ENCODE measurements at regions not wholly inside any gene's neighbourhood (a gene's known extent, or its start where the extent isn't known, plus 50 kb on each side); places are given as distances from the start of the nearest gene placed in this dataset.
"Not testable (repeated sequence)": the region's sequence is repeated elsewhere in the genome, so short reads cannot be mapped to it uniquely, and the experiment has no call there.

GRCh38 chr2:192536922-192537624 lies 342.3 kb upstream of the TMEFF2 start:
- no peak for DNase-seq

- DNase-seq, result no peak
Measured at GRCh38 chr2:192535956-192536921, 341.5 kb upstream of the TMEFF2 start.

GRCh38 chr2:192534072-192534471 lies 339.3 kb upstream of the TMEFF2 start:
- no peak for DNase-seq

- peak; percentile 11 for DNase-seq
Measured at GRCh38 chr2:192524642-192525251, 330.0 kb upstream of the TMEFF2 start.

DNA sequence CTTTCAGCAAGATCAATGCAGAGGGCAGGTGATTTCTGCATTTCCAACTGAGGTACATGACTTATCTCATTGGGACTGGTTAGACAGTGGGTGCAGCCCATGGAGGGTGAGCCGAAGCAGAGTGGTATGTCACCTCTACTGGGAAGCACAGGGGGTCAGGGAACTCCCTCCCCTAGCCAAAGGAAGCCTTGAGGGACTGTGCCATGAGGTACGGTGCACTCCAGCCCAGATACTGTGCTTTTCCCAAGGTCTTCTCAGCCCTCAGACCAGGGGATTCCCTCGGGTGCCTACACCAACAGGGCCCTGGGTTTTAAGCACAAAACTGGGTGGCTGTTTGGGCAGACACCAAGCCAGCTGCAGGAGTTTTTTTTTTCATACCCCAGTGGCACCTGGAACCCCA lies 329.5 kb upstream of the TMEFF2 start:
- DNase-seq, result not testable (repeated sequence)

DNA sequence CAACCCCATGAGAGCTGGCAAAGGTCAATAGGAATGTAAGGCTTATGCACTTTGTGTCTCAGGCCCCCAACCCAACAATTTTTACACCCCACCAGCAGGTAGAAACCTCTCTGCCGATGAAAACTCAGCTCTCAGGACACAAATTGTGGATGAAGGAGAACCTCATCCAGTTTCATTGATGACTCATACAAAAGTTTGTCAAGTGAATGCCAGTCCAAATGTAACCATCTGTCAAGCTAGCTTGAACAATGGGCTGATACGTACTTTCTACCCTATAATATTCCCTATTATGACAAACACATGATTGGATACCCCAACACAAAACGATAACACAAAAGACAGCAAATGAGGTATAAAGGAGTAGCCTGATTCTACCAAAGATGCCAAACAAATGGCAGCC lies 321.2 kb upstream of the TMEFF2 start:
- no peak for DNase-seq

- no peak for DNase-seq
Measured at GRCh38 chr2:192513575-192513974, 318.8 kb upstream of the TMEFF2 start.

DNA sequence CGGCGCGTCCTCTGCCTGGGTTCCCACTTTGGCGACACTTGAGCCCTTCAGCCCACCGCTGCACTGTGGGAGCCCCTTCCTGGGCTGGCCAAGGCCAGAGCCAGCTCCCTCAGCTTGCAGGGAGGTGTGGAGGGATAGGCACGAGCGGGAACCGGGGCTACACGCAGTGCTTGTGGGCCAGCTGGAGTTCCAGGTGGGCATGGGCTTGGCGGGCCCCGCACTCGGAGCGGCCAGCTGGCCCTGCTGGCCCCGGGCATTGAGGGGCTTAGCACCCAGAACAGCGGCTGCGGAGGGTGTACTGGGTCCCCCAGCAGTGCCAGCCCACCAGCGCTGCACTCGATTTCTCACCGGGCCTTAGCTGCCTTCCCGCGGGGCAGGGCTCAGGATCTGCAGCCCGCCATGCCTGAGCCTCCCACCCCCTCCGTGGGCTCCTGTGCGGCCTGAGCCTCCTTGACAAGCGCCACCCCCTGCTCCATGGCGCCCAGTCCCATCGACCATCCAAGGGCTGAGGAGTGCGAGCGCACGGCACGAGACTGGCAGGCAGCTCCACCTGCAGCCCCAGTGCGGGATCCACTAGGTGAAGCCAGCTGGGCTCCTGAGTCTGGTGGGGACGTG lies 313.2 kb upstream of the TMEFF2 start:
- DNase-seq, result not testable (repeated sequence)

DNA sequence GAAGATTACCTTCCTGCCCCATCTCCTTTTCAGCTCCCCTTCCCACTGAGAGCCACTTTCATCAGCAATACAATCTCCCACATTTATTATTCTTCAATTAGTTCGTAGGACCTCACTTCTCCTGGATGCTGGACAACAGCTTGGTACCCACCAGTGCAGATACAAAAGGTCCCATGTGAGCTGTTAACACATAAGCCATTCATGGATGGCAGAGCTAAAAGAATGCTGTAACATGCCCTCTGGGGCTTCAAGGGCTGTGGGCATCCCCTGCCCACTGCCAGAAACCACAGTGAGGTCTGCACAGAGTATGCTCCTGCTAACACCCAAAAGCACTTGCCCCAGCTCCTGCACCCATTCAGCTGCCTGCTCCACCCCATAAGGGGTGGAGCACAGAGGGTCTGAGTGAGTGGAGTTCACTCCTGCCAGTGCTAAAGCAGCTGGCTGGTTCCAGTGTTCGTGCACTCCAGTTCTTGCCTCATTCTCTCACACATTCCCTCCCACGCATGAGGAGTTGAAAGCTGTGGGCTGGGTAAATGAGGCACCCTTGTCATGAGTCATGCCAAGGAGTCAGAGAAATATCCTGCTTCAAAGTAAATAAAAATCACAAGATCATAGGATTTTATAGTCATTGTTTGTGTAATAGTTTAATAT lies 305.9 kb upstream of the TMEFF2 start:
- no peak for DNase-seq

- no peak for DNase-seq
Measured at GRCh38 chr2:192499476-192499875, 304.7 kb upstream of the TMEFF2 start.

GRCh38 chr2:192498747-192499146 lies 304.0 kb upstream of the TMEFF2 start:
- no peak for DNase-seq

GRCh38 chr2:192488158-192488557 lies 293.4 kb upstream of the TMEFF2 start:
- DNase-seq, result not testable (repeated sequence)

DNA sequence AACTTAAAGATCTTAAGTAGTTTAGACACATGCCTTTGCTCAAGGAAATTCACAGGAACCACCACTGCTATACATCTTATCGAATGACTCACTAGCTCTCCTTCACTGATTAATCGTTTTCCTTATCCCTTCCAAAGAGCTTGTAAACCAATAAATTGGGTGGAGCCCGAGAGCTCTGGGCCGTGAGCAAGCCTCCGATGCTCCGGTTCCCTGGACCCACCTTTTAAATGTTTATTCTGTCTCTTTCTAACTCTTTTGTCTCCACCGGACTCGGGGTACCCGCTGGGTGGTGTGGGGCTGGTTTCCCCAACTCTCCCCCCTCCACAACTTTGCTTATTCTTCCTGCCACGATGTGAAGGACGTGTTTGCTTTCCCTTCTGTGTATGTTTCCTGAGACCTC lies 292.9 kb upstream of the TMEFF2 start:
- DNase-seq, result no peak

DNA sequence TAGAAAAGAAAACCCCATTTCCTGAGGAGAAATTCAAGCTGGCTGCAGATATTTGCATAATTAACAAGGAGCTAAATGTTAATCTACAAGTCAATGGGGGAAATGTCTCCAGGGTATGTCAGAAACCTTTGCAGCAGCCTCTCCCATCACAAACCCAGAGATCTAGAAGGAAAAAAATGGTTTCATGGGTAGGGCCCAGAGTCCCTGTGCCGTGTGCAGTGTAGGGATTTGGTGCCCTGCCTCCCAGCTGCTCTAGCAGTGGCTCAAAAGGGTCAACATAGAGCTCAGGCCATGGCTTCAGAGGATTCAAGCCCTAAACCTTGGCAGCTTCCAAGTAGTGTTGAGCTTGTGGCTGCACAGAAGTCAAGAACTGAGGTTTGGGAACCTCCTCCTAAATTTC lies 290.2 kb upstream of the TMEFF2 start:
- DNase-seq, result no peak

DNA sequence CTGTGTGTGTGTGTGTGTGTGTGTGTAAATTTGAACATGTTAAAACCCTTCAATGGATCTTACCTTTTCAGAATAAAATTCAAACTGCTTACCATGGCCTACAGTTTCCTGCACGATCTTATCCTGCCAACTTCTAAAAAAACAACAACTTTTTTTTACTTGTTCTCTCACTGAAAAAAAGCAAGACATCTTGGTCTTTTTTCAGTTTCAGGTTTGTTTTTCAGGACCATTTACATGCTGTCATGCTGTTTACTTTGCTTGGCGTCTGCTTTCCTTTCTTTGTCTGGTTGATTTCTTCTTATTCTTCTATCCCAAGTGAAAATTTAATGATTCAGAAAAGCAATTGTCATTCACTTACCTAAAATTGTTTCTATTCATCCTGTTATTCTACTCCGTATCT lies 286.3 kb upstream of the TMEFF2 start:
- no peak for DNase-seq

- DNase-seq, result no peak
Measured at GRCh38 chr2:192473331-192473730, 278.6 kb upstream of the TMEFF2 start.

- no peak for DNase-seq
Measured at GRCh38 chr2:192471982-192472381, 277.2 kb upstream of the TMEFF2 start.

DNA sequence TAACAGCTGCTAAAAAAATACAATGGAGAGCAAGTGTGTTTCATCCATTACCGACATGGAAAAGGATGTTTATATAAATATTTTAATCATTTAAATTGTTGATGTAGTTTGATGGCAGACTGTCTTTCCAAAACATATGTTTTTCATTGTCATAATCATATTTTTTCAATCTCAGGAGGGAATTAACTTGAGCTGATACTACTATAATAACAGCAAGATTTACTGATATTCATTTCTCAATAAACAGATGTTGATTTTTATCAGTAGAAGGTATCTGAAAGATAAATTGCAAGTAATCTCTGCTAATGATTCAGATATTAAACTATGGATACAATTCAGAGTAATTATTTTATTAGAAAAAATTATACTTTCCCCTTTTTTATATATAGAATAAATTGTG lies 274.9 kb upstream of the TMEFF2 start:
- no peak for DNase-seq

DNA sequence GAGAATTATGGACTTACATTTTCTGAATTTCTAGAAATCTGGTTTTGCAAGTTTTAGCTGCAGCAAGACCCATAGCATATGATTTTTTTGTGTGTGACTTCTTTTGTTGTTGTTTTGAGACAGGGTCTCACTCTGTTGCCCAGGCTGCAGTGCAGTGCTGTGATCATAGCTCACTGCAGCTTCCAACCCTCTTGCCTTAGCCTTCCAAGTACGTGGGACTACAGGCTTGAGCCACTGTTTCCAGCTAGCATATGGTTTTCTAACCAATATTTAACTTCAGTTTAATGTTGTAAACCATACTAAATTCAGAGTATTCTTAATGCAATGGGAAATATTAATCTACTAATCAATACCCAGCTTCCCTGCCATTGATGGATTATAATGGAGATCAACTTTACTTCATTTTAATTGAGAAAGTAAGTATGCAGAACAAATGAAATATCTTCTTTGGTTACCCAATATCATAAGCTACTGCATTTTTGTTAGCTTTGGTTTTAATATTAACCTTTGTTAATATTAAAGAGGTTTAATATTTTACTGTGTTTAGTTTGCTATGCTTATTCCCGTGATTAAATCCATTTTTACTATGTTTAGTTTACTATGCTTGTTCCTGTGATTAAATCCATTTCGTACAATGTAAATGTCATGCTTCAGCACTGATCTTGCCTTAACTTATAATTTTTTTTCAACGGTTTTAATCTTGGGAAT lies 273.4 kb upstream of the TMEFF2 start:
- DNase-seq, result no peak

DNA sequence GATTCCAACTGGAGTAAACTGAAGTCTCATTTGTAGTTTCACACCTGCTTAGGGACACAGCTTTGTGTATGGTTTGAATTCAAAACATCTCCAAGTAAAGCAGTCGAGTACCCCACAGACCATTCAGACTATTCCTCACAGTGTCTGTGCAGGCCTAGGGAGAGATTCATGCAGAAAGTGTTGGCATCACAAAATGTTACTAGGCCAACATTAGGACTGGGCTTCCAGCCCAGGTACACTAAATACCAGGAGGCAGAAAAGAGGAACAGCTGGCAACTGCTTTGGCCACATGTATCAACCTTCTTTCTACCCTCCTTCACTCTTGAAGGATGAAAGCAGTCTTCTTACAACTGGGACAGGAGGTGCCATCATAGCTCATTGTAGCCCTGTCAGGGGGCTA lies 270.4 kb upstream of the TMEFF2 start:
- no peak for DNase-seq

DNA sequence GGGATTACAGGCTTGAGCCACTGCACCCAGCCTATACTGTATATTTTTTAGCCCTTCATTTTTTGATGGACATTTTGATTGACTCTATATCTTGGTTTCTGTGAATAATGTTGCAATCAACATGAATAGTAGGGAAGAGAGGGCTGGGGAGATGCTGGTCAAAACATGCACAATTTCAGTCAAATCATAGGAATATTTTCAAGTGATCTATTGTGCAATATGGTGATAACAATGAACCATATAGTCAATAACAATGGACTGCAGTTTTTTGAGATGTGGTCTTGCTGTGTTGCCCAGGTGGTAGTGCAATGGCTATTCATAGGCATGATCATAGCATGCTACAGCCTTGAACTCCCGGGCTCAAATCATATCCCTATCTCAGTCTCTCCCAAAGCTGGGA lies 264.7 kb upstream of the TMEFF2 start:
- DNase-seq, result no peak

GRCh38 chr2:192448881-192449280 lies 254.1 kb upstream of the TMEFF2 start:
- DNase-seq, result no peak
